ENCODE measurements at regions not wholly inside any gene's neighbourhood (a gene's known extent, or its start where the extent isn't known, plus 50 kb on each side); places are given as distances from the start of the nearest gene placed in this dataset.

DNA sequence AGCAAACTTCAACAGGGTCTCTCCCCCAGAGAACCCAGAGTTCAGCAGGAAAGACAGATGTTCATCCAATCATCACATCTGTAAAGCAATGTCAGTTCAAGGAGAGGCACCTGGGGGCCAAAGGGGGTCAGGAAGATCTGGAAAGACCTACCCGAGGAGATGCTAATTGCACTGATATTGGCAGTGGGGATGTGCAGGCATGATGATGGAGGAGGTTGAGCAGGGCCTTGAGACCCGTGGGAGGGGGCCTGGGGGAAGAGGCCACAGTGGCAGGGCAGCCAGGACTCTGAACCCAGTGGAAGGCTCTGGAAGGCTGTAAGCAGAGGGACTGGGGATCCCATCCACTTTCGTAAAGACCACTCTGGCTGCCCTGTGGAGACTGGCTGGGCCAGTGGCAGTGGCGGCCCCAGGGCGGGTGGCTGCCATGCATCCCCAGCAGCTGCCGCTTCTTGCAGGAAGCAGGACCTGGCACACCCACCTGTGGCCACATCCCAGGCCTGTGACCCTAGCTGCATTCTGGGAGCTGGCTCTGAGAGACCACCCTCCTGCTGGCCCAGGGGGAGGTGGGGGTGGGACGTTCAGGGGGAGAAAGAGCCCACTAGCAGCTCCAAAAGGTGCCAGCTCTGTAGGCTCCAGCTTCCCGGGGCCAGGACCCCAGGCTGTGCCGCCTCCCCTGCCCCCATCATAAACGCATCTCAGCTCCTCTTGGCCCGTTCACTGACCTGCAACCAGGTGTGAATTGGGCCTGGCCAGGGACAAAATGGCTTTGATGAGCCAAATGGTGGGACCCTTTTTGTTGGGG lies 59.9 kb upstream of the FGF3 start:
- BruUV-seq (replicated peaks), result no TSS peak
- TF ChIP-seq SIN3A (IDR thresholded peaks at IDR 0.05; ENCODE audit: borderline replicate concordance, insufficient read depth, low read depth, low read length) (no peak), TCF7L2 (IDR thresholded peaks at IDR 0.05; ENCODE audit: low read depth, low read length) (no peak), POLR2AphosphoS5 (IDR thresholded peaks at IDR 0.05; ENCODE audit: low read depth, low read length) (no peak)
- TF ChIP-seq, protein P1, sequence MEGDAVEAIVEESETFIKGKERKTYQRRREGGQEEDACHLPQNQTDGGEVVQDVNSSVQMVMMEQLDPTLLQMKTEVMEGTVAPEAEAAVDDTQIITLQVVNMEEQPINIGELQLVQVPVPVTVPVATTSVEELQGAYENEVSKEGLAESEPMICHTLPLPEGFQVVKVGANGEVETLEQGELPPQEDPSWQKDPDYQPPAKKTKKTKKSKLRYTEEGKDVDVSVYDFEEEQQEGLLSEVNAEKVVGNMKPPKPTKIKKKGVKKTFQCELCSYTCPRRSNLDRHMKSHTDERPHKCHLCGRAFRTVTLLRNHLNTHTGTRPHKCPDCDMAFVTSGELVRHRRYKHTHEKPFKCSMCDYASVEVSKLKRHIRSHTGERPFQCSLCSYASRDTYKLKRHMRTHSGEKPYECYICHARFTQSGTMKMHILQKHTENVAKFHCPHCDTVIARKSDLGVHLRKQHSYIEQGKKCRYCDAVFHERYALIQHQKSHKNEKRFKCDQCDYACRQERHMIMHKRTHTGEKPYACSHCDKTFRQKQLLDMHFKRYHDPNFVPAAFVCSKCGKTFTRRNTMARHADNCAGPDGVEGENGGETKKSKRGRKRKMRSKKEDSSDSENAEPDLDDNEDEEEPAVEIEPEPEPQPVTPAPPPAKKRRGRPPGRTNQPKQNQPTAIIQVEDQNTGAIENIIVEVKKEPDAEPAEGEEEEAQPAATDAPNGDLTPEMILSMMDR (IDR thresholded peaks at IDR 0.05), result no peak
- TF ChIP-seq, protein P2, sequence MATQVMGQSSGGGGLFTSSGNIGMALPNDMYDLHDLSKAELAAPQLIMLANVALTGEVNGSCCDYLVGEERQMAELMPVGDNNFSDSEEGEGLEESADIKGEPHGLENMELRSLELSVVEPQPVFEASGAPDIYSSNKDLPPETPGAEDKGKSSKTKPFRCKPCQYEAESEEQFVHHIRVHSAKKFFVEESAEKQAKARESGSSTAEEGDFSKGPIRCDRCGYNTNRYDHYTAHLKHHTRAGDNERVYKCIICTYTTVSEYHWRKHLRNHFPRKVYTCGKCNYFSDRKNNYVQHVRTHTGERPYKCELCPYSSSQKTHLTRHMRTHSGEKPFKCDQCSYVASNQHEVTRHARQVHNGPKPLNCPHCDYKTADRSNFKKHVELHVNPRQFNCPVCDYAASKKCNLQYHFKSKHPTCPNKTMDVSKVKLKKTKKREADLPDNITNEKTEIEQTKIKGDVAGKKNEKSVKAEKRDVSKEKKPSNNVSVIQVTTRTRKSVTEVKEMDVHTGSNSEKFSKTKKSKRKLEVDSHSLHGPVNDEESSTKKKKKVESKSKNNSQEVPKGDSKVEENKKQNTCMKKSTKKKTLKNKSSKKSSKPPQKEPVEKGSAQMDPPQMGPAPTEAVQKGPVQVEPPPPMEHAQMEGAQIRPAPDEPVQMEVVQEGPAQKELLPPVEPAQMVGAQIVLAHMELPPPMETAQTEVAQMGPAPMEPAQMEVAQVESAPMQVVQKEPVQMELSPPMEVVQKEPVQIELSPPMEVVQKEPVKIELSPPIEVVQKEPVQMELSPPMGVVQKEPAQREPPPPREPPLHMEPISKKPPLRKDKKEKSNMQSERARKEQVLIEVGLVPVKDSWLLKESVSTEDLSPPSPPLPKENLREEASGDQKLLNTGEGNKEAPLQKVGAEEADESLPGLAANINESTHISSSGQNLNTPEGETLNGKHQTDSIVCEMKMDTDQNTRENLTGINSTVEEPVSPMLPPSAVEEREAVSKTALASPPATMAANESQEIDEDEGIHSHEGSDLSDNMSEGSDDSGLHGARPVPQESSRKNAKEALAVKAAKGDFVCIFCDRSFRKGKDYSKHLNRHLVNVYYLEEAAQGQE (IDR thresholded peaks at IDR 0.05; ENCODE audit: insufficient read depth in 1 of 2, low read depth in 2 of 2, low read length in 1 of 2), result no peak
- no peaks in the 10 kb centered on the region for H3K36me3 ChIP-seq (ENCODE audit: control insufficient read depth, insufficient read depth, low read length)
- ChIA-PET POLR2A (no interaction called here), CTCF (interaction anchor here (0.5 to 0.6 kb wide), 3 partner anchors 158 to 259 kb away, joined by 3 read pairs; no protein-coding TSS in a partner anchor)
- intact Hi-C loops (cut with micrococcal nuclease; ENCODE audit: unreplicated experiment), result no loop called here
- no peak overlapping the region for H3K27ac ChIP-seq (ENCODE audit: low read length)
- DNase-seq (ENCODE audit: low read depth, low spot score), result no peak
- H3K27me3 ChIP-seq (ENCODE audit: control insufficient read depth, insufficient read depth, low read length), result no peaks in the 10 kb centered on the region; the same call in 1 of the 2 replicates
- no peak for ATAC-seq
- in situ Hi-C loops (cut with HindIII; ENCODE audit: low pct_unique_long_range_greater_than_20kb, low sequenced_read_pairs), result no loop called here
- H3K4me3 ChIP-seq (ENCODE audit: low read depth in 2 of 2, low read length in 2 of 2), result no peak overlapping the region
- no peaks in the 10 kb centered on the region for H3K4me1 ChIP-seq (ENCODE audit: control insufficient read depth, insufficient read depth, low read length)
- H3K9me3 ChIP-seq (ENCODE audit: control insufficient read depth, insufficient read depth, low read depth, low read length), result no peaks in the 10 kb centered on the region

DNA sequence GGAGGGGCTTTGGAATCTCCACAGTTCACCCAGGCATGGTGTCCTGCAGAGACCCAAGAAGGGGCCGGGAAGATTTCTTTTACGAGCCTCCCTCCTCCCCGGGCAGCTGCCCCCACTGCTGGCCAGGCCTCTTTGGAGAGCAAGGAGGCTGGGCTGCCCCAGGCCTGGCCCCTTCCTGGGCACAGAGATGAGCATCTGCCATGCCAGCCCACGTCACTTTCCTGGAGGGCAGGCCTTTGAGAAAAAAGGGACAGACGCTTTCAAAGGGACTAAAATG lies 60.5 kb upstream of the FGF3 start:
- Histone ChIP-seq H3K27ac (ENCODE audit: low read length) (no peak overlapping the region), H3K27me3 (ENCODE audit: control insufficient read depth, insufficient read depth, low read length) (no peaks in the 10 kb centered on the region; the same call in 1 of the 2 replicates), H3K9me3 (ENCODE audit: control insufficient read depth, insufficient read depth, low read depth, low read length) (no peaks in the 10 kb centered on the region), H3K4me1 (ENCODE audit: control insufficient read depth, insufficient read depth, low read length) (no peaks in the 10 kb centered on the region), H3K4me3 (ENCODE audit: low read depth in 2 of 2, low read length in 2 of 2) (no peak overlapping the region), H3K36me3 (ENCODE audit: control insufficient read depth, insufficient read depth, low read length) (no peaks in the 10 kb centered on the region)
- BruUV-seq (replicated peaks), result no TSS peak
- in situ Hi-C loops (cut with HindIII; ENCODE audit: low pct_unique_long_range_greater_than_20kb, low sequenced_read_pairs) (no loop called here), intact Hi-C loops (cut with micrococcal nuclease; ENCODE audit: unreplicated experiment) (no loop called here)
- no peak for ATAC-seq
- no peak for DNase-seq (ENCODE audit: low read depth, low spot score)
- ChIA-PET POLR2A (no interaction called here), CTCF (interaction anchor here (0.6 kb wide), 1 partner anchor 259 kb away, joined by 3 read pairs; no protein-coding TSS in a partner anchor)
- TF ChIP-seq SIN3A (IDR thresholded peaks at IDR 0.05; ENCODE audit: borderline replicate concordance, insufficient read depth, low read depth, low read length) (no peak), POLR2AphosphoS5 (IDR thresholded peaks at IDR 0.05; ENCODE audit: low read depth, low read length) (no peak), TCF7L2 (IDR thresholded peaks at IDR 0.05; ENCODE audit: low read depth, low read length) (no peak)
- TF ChIP-seq, protein P1 (IDR thresholded peaks at IDR 0.05), result no peak

Data from Panc1 (cell line).